ENCODE measurements at regions not wholly inside any gene's neighbourhood (a gene's known extent, or its start where the extent isn't known, plus 50 kb on each side); places are given as distances from the start of the nearest gene placed in this dataset.

- no peak for DNase-seq (ENCODE audit: low spot score)
Measured at GRCh38 chr15:97490429-97490828, 470.1 kb upstream of the ARRDC4 start.

- DNase-seq (ENCODE audit: low spot score) = no peak
Measured at GRCh38 chr15:97501291-97501690, 459.2 kb upstream of the ARRDC4 start.

GRCh38 chr15:97502038-97502437, 458.5 kb upstream of the ARRDC4 start:
- peak; percentile 74 for DNase-seq (ENCODE audit: low spot score)

GRCh38 chr15:97504031-97504792, 456.3 kb upstream of the ARRDC4 start:
- DNase-seq (ENCODE audit: low spot score) = peak; percentile 93

GRCh38 chr15:97517737-97518136, 442.8 kb upstream of the ARRDC4 start:
- no peak for DNase-seq (ENCODE audit: low spot score)

- DNase-seq (ENCODE audit: low spot score) = no peak
Measured at GRCh38 chr15:97520689-97521088, 439.8 kb upstream of the ARRDC4 start.

GRCh38 chr15:97521381-97522285, 438.9 kb upstream of the ARRDC4 start:
- no peak for DNase-seq (ENCODE audit: low spot score)

GRCh38 chr15:97522347-97522746, 438.2 kb upstream of the ARRDC4 start:
- no peak for DNase-seq (ENCODE audit: low spot score)

- no peak for DNase-seq (ENCODE audit: low spot score)
Measured at GRCh38 chr15:97525809-97526208, 434.7 kb upstream of the ARRDC4 start.

- no peak for DNase-seq (ENCODE audit: low spot score)
Measured at GRCh38 chr15:97528238-97528637, 432.3 kb upstream of the ARRDC4 start.

- no peak for DNase-seq (ENCODE audit: low spot score)
Measured at GRCh38 chr15:97545799-97546198, 414.7 kb upstream of the ARRDC4 start.

GRCh38 chr15:97547381-97547780, 413.1 kb upstream of the ARRDC4 start:
- DNase-seq (ENCODE audit: low spot score) = no peak

- DNase-seq (ENCODE audit: low spot score) = no peak
Measured at GRCh38 chr15:97561529-97561928, 399.0 kb upstream of the ARRDC4 start.

GRCh38 chr15:97563516-97563915, 397.0 kb upstream of the ARRDC4 start:
- DNase-seq (ENCODE audit: low spot score) = no peak

GRCh38 chr15:97566961-97567360, 393.5 kb upstream of the ARRDC4 start:
- DNase-seq (ENCODE audit: low spot score) = peak; percentile 6

GRCh38 chr15:97567411-97567810, 393.1 kb upstream of the ARRDC4 start:
- DNase-seq (ENCODE audit: low spot score) = no peak

GRCh38 chr15:97576929-97577645, 383.4 kb upstream of the ARRDC4 start:
- no peak for DNase-seq (ENCODE audit: low spot score)

- DNase-seq (ENCODE audit: low spot score) = no peak
Measured at GRCh38 chr15:97585408-97585807, 375.1 kb upstream of the ARRDC4 start.

GRCh38 chr15:97592778-97593177, 367.7 kb upstream of the ARRDC4 start:
- DNase-seq (ENCODE audit: low spot score) = no peak

GRCh38 chr15:97597801-97598200, 362.7 kb upstream of the ARRDC4 start:
- DNase-seq (ENCODE audit: low spot score) = no peak

GRCh38 chr15:97598353-97598798, 362.1 kb upstream of the ARRDC4 start:
- peak; percentile 23 for DNase-seq (ENCODE audit: low spot score)

GRCh38 chr15:97600190-97600589, 360.3 kb upstream of the ARRDC4 start:
- no peak for DNase-seq (ENCODE audit: low spot score)

All from A172 (cell line).